IMR-90 (cell line): ENCODE measurements at regions not wholly inside any gene's neighbourhood (a gene's known extent, or its start where the extent isn't known, plus 50 kb on each side); places are given as distances from the start of the nearest gene placed in this dataset.

Source experiments
- ATAC-seq: fragments of 200-7000 bp; cut with Tn5 transposase; 2 replicates; pipeline ENCODE4 v1.9.1; 2020; ENCODE audit warnings: low read depth, mild to moderate bottlenecking, moderate library complexity
- BruUV-seq: library from RNA; stranded (reverse); fragments of 400-500 nt; replicated peaks from 2 replicates; lab custom pipeline; 2021; lab: Mats Ljungman, UMichigan
- CTCF ChIA-PET: fragments of 300-600 bp; formaldehyde crosslinking; extraction: SDS; loops from one replicate; lab custom pipeline; 2021; ENCODE audit warnings: antibody characterized with exemption; lab: Yijun Ruan, JAX
- POLR2A ChIA-PET: fragments of 300-600 bp; sonication (Branson Sonifier 250); formaldehyde crosslinking; loops from one replicate; lab custom pipeline; 2022; ENCODE audit warnings: antibody characterized with exemption; ENCODE audit not compliant: unreplicated experiment; lab: Charles Lee
- DNase-seq: peaks from one replicate; pipeline ENCODE4 v3.0.0; 2013
- H2AFZ ChIP-seq: replicated peaks from 2 replicates; pipeline ENCODE3; 2013; ENCODE audit warnings: low read length, mild to moderate bottlenecking; ENCODE audit not compliant: poor library complexity
- H2AK5ac ChIP-seq: 2 replicates; pipeline ENCODE4 v1.6.1; 2013; ENCODE audit warnings: low read depth, low read length, inconsistent platforms
- H2AK9ac ChIP-seq: replicated peaks from 2 replicates; pipeline ENCODE3; 2013; ENCODE audit warnings: mild to moderate bottlenecking, low read depth, low read length, moderate library complexity; ENCODE audit not compliant: poor library complexity
- H2BK120ac ChIP-seq: 2 replicates; pipeline ENCODE4 v1.6.1; 2013; ENCODE audit warnings: low read depth, low read length, inconsistent platforms
- H2BK15ac ChIP-seq: 3 replicates; pipeline ENCODE4 v1.6.1; 2013; ENCODE audit warnings: low read depth, low read length, inconsistent platforms
- H2BK20ac ChIP-seq: 2 replicates; pipeline ENCODE4 v1.6.1; 2013; ENCODE audit warnings: low read depth, mild to moderate bottlenecking, inconsistent platforms, low read length, moderate library complexity
- H2BK5ac ChIP-seq: 2 replicates; pipeline ENCODE4 v1.6.1; 2013; ENCODE audit warnings: mild to moderate bottlenecking, low read depth, low read length, inconsistent platforms; ENCODE audit not compliant: poor library complexity, severe bottlenecking
- H3K14ac ChIP-seq: replicated peaks from 2 replicates; pipeline ENCODE4 v1.6.1; 2013; ENCODE audit warnings: low read depth, low read length, inconsistent platforms
- H3K18ac ChIP-seq: 2 replicates; pipeline ENCODE4 v1.6.1; 2013; ENCODE audit warnings: low read depth, low read length, control low read depth
- H3K23ac ChIP-seq: 2 replicates; pipeline ENCODE4 v1.6.1; 2013; ENCODE audit warnings: low read depth, low read length, inconsistent platforms
- H3K27ac ChIP-seq: 2 replicates; pipeline ENCODE4 v1.5.1; 2013; ENCODE audit warnings: mild to moderate bottlenecking, control low read depth, low read length; ENCODE audit not compliant: insufficient read depth
- H3K27me3 ChIP-seq: 2 replicates; pipeline ENCODE4 v1.6.1; 2013; ENCODE audit warnings: low read length; ENCODE audit not compliant: control insufficient read depth, insufficient read depth
- H3K36me3 ChIP-seq: 2 replicates; pipeline ENCODE4 v1.6.1; 2013; ENCODE audit warnings: low read length, mixed read lengths; ENCODE audit not compliant: control insufficient read depth, insufficient read depth
- H3K4ac ChIP-seq: 2 replicates; pipeline ENCODE4 v1.6.1; 2013; ENCODE audit warnings: low read depth, low read length, inconsistent platforms
- H3K4me1 ChIP-seq: 2 replicates; pipeline ENCODE4 v1.6.1; 2013; ENCODE audit warnings: low read length, mixed read lengths; ENCODE audit not compliant: control insufficient read depth, insufficient read depth
- H3K4me2 ChIP-seq: 2 replicates; pipeline ENCODE4 v1.6.1; 2013; ENCODE audit warnings: low read depth, mild to moderate bottlenecking, control low read depth, low read length, moderate library complexity
- H3K4me3 ChIP-seq: 2 replicates; pipeline ENCODE4 v1.5.1; 2013; ENCODE audit warnings: low read depth, mild to moderate bottlenecking, control low read depth, low read length, moderate library complexity; ENCODE audit not compliant: insufficient read depth
- H3K56ac ChIP-seq: 2 replicates; pipeline ENCODE4 v1.6.1; 2013; ENCODE audit warnings: low read length, inconsistent platforms; ENCODE audit not compliant: insufficient read depth; ENCODE audit errors: extremely low read depth
- H3K79me1 ChIP-seq, 2 experiments: 2 replicates each; pipeline ENCODE4 v1.6.1; 2013; ENCODE audit warnings: low read length in 2 of 2, inconsistent platforms in 1 of 2, low read depth in 1 of 2
- H3K9ac ChIP-seq: 2 replicates; pipeline ENCODE4 v1.6.1; 2013; ENCODE audit warnings: low read depth, low read length, control low read depth
- H3K9me1 ChIP-seq: 2 replicates; pipeline ENCODE4 v1.6.1; 2013; ENCODE audit warnings: low read length, inconsistent platforms; ENCODE audit not compliant: insufficient read depth
- H3K9me3 ChIP-seq: 2 replicates; pipeline ENCODE4 v1.6.1; 2013; ENCODE audit warnings: low read length; ENCODE audit not compliant: control insufficient read depth, insufficient read depth
- H4K20me1 ChIP-seq: 2 replicates; pipeline ENCODE4 v1.6.1; 2013; ENCODE audit warnings: low read length, inconsistent platforms; ENCODE audit not compliant: insufficient read depth
- H4K5ac ChIP-seq: 2 replicates; pipeline ENCODE4 v1.6.1; 2013; ENCODE audit warnings: mild to moderate bottlenecking, low read depth, low read length, control low read depth
- H4K8ac ChIP-seq, 2 experiments: 2 replicates each; pipeline ENCODE4 v1.6.1; 2013; ENCODE audit warnings: low read depth in 2 of 2, low read length in 2 of 2, control low read depth in 1 of 2, inconsistent platforms in 1 of 2
- H4K91ac ChIP-seq: 2 replicates; pipeline ENCODE4 v1.6.1; 2013; ENCODE audit warnings: low read depth, low read length, inconsistent platforms; ENCODE audit not compliant: insufficient read depth
- BHLHE40 ChIP-seq: fragments of 150-350 bp; IDR thresholded peaks from 2 replicates; pipeline ENCODE4 v1.6.1; 2016; ENCODE audit warnings: mild to moderate bottlenecking, low read depth, low read length
- CEBPB ChIP-seq: IDR thresholded peaks from 2 replicates; pipeline ENCODE4 v1.6.1; 2012; ENCODE audit warnings: low read depth, low read length, improper control_type of control experiment
- CHD1 ChIP-seq: IDR thresholded peaks from 2 replicates; pipeline ENCODE4 v1.6.1; 2012; ENCODE audit warnings: low read depth, low read length, improper control_type of control experiment
- CTCF ChIP-seq: conservative IDR thresholded peaks from 2 replicates; pipeline ENCODE4 v1.5.1; 2012; ENCODE audit warnings: mild to moderate bottlenecking, low read depth, low read length, improper control_type of control experiment
- ELK1 ChIP-seq: fragments of 150-350 bp; IDR thresholded peaks from 2 replicates; pipeline ENCODE4 v1.6.1; 2016; ENCODE audit warnings: low read depth, mild to moderate bottlenecking, low read length, moderate library complexity, borderline replicate concordance
- FOS ChIP-seq: fragments of 150-350 bp; IDR thresholded peaks from 2 replicates; pipeline ENCODE4 v1.6.1; 2016; ENCODE audit warnings: low read depth, low read length
- MAFK ChIP-seq: IDR thresholded peaks from 2 replicates; pipeline ENCODE4 v1.6.1; 2012; ENCODE audit warnings: low read depth, low read length, improper control_type of control experiment
- MAZ ChIP-seq: IDR thresholded peaks from 2 replicates; pipeline ENCODE4 v1.6.1; 2012; ENCODE audit warnings: low read depth, mild to moderate bottlenecking, low read length, improper control_type of control experiment, moderate library complexity, borderline replicate concordance
- MXI1 ChIP-seq: IDR thresholded peaks from 2 replicates; pipeline ENCODE4 v1.6.1; 2012; ENCODE audit warnings: low read depth, mild to moderate bottlenecking, low read length, moderate library complexity, borderline replicate concordance
- NFE2L2 ChIP-seq: fragments of 150-350 bp; IDR thresholded peaks from 2 replicates; pipeline ENCODE4 v1.6.1; 2016; ENCODE audit warnings: low read depth, mild to moderate bottlenecking, low read length
- POLR2A ChIP-seq: IDR thresholded peaks from 2 replicates; pipeline ENCODE4 v1.6.1; 2012; ENCODE audit warnings: mild to moderate bottlenecking, low read depth, low read length
- RAD21 ChIP-seq: IDR thresholded peaks from 2 replicates; pipeline ENCODE4 v1.6.1; 2012; ENCODE audit warnings: low read length, improper control_type of control experiment
- RCOR1 ChIP-seq: IDR thresholded peaks from 2 replicates; pipeline ENCODE4 v1.6.1; 2012; ENCODE audit warnings: mild to moderate bottlenecking, low read length, improper control_type of control experiment; ENCODE audit not compliant: insufficient replicate concordance
- RFX5 ChIP-seq: IDR thresholded peaks from 2 replicates; pipeline ENCODE4 v1.8.0; 2012; ENCODE audit warnings: low read depth, mild to moderate bottlenecking, low read length, moderate library complexity
- SMC3 ChIP-seq: fragments of 150-350 bp; IDR thresholded peaks from 2 replicates; pipeline ENCODE4 v1.6.1; 2016; ENCODE audit warnings: low read depth, mild to moderate bottlenecking, antibody characterized with exemption, low read length, moderate library complexity
- USF2 ChIP-seq: fragments of 150-350 bp; IDR thresholded peaks from 2 replicates; pipeline ENCODE4 v1.6.1; 2017; ENCODE audit warnings: mild to moderate bottlenecking, antibody characterized with exemption, low read length, low read depth
- WGBS, 2 experiments: methylation state at CpG; one replicate each; pipeline versions ENCODE4 v1.1.5 to v1.1.7; 2013; ENCODE audit warnings: missing lambda C conversion rate in 2 of 2; ENCODE audit not compliant: insufficient read length in 1 of 2; ENCODE audit errors: extremely low coverage in 2 of 2; 5-methylcytosine and 5-hydroxymethylcytosine counted together
- dilution Hi-C: fragments of 300-500 bp; cut with HindIII; formaldehyde crosslinking; loops from one replicate; pipeline ENCODE4 v1.14.3; 2018; ENCODE audit warnings: low sequenced_read_pairs; ENCODE audit not compliant: unreplicated experiment
- in situ Hi-C: fragments of 300-500 bp; cut with MboI; formaldehyde crosslinking; loops from 3 replicates; pipeline ENCODE4 v1.14.3; 2019; ENCODE audit warnings: low sequenced_read_pairs, inconsistent platforms, mixed read lengths
- intact Hi-C: fragments of 100-400 bp; cut with micrococcal nuclease; formaldehyde crosslinking; loops from 2 replicates; pipeline ENCODE4 v1.10.0; 2022

DNA sequence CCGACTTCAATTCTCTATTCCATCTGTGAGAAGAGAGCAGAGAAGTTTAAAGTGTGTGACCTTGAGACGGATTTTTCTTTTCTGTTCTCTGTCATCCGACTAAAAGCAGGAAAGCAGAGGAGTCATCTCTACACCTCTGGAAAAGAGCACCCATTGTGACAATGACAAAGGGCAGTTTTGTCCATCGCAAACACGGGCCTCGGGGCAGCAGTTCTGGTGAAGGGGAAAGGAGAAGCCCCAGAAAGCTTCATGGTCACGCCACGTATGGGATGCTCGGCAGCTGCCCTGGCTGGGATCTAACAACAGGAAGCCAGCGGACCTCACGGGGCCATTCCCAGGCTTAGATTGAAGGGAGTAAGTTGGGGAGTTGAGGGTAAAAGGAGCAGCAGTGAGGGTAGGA lies 52.0 kb upstream of the HBS1L start:
- H3K18ac ChIP-seq = no peak overlapping the region
- no peak overlapping the region for H2AK5ac ChIP-seq
- H3K79me1 ChIP-seq = no peaks in the 10 kb centered on the region
- H3K56ac ChIP-seq = no peak overlapping the region
- H3K4me3 ChIP-seq = no peak overlapping the region
- H2BK15ac ChIP-seq = no peak overlapping the region
- DNase-seq = no peak
- no peak overlapping the region for H2BK5ac ChIP-seq
- in situ Hi-C loops = no loop called here
- no peak overlapping the region for H2AK9ac ChIP-seq
- no peaks in the 10 kb centered on the region for H3K4me1 ChIP-seq
- H4K20me1 ChIP-seq = no peaks in the 10 kb centered on the region
- H2AFZ ChIP-seq = no peak overlapping the region
- no peak overlapping the region for H4K5ac ChIP-seq
- intact Hi-C loops = no loop called here
- no peak overlapping the region for H3K9ac ChIP-seq
- TF ChIP-seq RCOR1 = no peak
- TF ChIP-seq RFX5 = no peak
- no peak for TF ChIP-seq ELK1
- no peak for TF ChIP-seq POLR2A
- TF ChIP-seq MXI1 = no peak
- no peak for TF ChIP-seq CTCF
- no peak for TF ChIP-seq MAZ
- no peak for TF ChIP-seq MAFK
- no peak for TF ChIP-seq USF2
- TF ChIP-seq NFE2L2 = no peak
- no peak for TF ChIP-seq RAD21
- no peak for TF ChIP-seq FOS
- no peak for TF ChIP-seq CHD1
- TF ChIP-seq CEBPB = no peak
- TF ChIP-seq SMC3 = no peak
- no peak for TF ChIP-seq BHLHE40
- H4K8ac ChIP-seq = no peak overlapping the region
- no peak for ATAC-seq
- H3K14ac ChIP-seq = no peak overlapping the region
- H3K36me3 ChIP-seq = no peaks in the 10 kb centered on the region
- no peak overlapping the region for H2BK20ac ChIP-seq
- H3K27ac ChIP-seq = no peak overlapping the region
- ChIA-PET POLR2A (no interaction called here), CTCF (no interaction called here)
- H3K4me2 ChIP-seq = no peak overlapping the region
- H3K4ac ChIP-seq = no peak overlapping the region
- H2BK120ac ChIP-seq = no peak overlapping the region
- H3K9me1 ChIP-seq = no peaks in the 10 kb centered on the region
- WGBS, 2 experiments = 73% methylated on average over 3 of the region's 11 CpGs; no CpG with 5 or more reads in 1 of the 2 experiments
- H3K9me3 ChIP-seq = no peaks in the 10 kb centered on the region
- dilution Hi-C loops = no loop called here
- H3K27me3 ChIP-seq = peaks cover 23% of the 10 kb centered on the region
- H4K91ac ChIP-seq = no peak overlapping the region
- H3K23ac ChIP-seq = no peak overlapping the region
- BruUV-seq = no TSS peak
